ENCODE measurements at regions not wholly inside any gene's neighbourhood (a gene's known extent, or its start where the extent isn't known, plus 50 kb on each side); places are given as distances from the start of the nearest gene placed in this dataset.
"Not testable (repeated sequence)": the region's sequence is repeated elsewhere in the genome, so short reads cannot be mapped to it uniquely, and the experiment has no call there.

DNA sequence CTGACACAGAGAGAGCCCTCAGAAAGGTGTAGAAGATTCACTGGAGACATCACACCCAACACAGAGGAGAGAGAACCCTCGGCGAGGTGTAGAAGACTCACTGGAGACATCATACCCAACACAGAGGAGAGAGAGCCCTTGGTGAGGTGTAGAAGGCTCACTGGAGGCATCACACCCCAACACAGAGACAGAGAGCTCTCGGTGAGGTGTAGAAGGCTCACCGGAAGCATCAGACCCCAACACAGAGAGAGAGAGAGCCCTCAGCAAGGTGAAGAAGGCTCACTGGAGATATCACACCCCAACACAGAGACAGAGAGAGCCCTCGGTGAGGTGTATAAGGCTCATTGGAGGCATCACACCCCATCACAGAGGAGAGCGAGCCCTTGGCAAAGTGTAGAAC, 826.5 kb downstream of the UQCRFS1 start:
- no peak for DNase-seq (ENCODE audit: extremely low read depth in 1 of 11, low read depth in 9 of 11, low spot score in 4 of 11)

DNA sequence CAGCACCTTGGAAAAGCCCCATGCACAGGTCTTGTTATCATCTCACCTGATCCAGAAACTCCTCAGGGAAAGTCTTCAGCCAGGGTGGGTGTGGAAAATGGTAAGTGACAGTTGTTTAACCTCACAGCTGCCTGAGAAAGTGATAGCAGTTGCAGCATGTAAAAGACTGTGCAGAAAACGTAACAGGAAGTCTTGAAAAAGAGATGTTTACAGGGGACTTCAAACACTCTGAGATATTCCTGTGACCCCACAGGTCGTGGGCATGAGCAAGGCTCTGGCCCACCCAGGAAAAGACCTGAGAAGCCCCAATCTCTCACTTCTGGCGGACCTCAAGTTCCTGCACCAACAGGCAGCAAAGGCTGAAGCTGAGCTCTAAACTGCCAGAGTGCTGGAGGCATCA, 826.9 kb downstream of the UQCRFS1 start:
- no peak for DNase-seq (ENCODE audit: extremely low read depth in 1 of 11, low read depth in 9 of 11, low spot score in 4 of 11)

DNA sequence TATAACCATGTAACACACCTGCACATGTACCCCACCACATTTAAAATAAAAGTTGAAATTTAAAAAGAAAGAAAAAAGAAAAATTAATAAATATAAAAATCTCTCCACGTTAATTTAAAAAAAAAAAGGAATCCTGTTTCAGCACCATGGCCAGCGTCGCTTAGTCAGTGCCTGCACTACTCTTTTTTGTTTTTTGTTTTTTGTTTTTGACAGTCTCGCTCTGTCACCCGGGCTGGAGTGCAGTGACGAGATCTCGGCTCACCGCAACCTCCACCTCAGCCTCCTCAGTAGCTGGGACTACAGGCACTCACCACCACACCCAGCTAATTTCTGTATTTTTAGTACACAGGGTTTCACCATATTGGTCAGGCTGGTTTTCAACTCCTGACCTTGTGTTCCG, 835.9 kb downstream of the UQCRFS1 start:
- DNase-seq (ENCODE audit: extremely low read depth in 1 of 11, low read depth in 9 of 11, low spot score in 4 of 11), result no peak

DNA sequence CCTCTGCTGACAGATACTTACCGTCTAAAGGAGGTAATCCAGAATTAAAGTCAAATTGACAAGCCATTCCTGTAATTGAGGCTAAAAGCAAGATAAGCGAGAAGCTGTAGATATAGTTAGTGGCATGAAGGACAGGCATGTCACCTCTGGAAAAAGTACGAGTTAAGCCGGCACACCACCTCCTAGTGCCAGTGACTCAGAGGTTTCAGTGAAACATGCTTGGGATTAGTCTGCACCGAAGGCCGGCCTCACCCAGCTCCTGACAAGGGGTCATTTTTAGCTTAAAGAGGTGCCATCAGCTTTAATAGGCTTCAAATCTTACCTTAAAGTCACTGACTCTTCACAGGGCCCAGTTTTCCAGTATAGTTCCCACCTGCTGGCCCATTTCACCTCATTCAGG, 838.0 kb downstream of the UQCRFS1 start:
- no peak for DNase-seq (ENCODE audit: extremely low read depth in 1 of 11, low read depth in 9 of 11, low spot score in 4 of 11)

DNA sequence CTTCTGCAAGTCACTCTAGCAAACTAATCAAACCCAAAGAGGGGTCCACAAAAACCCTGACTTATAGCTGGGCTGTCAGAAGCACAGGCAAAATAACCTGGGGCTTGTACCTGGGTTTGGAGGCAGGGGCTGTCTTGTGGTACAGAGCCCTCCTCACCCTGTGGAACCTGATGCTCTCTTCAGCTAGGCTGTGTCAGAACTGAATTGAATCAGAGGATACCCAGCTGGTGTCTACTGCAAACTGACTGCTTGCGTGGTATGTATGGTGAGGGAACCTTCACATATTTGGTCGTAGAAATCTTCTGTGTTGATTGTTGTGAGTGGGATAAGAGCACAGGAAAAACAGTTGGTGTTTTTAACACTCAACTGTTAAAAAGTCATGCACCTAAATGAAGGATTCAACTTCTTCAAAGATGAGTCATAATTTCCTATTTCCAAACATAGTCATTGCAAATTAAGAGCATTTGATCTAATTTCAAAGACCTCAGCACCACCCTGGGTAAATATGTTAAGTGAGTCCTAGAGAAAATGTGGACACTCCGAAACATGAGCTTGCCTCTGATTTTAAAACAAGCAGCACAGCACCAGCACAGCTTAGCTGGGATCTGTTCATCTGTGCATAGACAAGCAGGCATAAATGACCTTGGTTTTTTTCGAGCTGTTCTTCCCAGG, 840.2 kb downstream of the UQCRFS1 start:
- no peak for DNase-seq (ENCODE audit: extremely low read depth in 1 of 11, low read depth in 9 of 11, low spot score in 4 of 11)

DNA sequence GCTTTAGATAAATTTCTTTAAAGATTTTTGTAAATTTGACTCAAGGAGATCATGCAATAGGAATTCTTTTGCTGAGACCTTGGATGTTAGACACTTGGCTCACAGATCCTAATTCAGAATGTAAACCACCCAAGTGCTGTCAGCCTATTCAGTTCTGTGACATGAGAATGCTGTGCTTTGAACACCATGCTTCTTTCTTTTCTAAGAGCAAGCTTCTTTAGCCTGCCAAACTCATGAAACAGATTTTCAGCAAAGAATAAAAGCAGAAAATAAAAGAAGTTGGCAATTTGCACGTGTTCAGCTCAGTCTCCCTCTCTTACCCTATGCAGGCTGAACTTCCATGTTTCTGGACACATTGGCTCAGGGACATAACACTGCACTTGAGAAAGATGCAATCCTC, 845.8 kb downstream of the UQCRFS1 start:
- no peak for DNase-seq (ENCODE audit: extremely low read depth in 1 of 11, low read depth in 9 of 11, low spot score in 4 of 11)

DNA sequence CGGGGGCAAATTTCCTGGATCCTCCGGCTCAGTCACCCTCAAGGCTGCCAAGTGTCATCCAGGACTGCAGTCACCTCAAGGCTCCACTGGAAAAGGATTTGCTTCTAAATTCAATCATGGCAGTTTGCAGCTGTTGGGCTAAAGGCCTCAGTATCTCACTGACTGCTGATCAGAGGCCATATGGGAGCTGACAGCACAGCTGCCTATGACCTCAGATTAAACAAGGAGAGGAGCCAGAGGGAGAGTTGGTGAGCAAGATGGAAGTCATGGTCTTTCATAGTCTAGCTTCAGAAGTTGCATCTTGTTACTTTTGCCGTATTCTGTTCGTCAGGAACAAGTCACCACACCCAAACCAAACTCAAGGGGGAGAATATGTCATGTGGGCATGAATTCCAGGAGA, 849.7 kb downstream of the UQCRFS1 start:
- no peak for DNase-seq (ENCODE audit: extremely low read depth in 1 of 11, low read depth in 9 of 11, low spot score in 4 of 11)

DNA sequence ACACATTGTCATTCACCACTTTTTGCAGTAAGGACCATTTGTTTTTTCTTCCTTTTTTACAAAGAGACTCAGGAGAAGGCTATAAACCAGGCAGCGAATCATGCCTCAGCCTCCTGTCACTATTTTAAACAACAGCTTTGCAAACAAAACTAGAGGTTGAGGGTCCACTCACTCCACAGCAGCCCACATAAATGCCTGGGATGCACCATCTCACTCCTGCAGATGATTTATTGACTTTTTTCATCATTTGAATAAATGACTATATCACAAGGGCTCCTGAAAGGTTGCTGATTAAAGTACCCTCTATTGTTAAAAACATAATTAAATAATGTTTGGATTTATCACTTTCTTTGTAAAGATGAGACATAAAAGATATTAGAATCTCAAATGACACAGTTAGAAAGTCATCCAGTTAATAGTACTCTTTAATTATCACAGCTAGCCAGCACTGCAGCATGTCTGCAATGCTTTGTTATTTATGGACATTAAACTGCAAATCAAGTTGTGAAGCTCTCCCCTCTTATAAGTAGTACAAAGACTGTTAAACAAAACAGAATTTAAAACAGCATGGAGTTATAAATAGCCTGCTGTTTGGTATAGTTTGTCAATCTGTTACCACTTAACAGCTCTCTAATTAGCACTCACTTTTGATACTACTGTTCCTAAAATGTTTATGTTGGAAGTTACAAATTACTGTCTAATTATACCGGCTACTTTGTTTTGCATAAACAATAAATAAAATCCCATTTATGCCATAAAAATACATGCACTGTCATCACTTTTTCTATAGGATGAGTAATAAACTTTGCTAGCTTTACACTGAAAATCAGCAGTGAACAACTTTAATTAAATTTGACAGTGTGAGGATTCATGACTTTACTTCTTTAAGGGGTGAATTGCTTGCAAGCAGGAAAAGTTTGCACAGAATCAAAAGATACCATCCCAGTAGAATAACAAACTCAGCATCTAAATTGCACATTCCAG, 853.2 kb downstream of the UQCRFS1 start:
- DNase-seq (ENCODE audit: extremely low read depth in 1 of 11, low read depth in 9 of 11, low spot score in 4 of 11), result peak in 2 of 11 donors; percentile 5 to 8

DNA sequence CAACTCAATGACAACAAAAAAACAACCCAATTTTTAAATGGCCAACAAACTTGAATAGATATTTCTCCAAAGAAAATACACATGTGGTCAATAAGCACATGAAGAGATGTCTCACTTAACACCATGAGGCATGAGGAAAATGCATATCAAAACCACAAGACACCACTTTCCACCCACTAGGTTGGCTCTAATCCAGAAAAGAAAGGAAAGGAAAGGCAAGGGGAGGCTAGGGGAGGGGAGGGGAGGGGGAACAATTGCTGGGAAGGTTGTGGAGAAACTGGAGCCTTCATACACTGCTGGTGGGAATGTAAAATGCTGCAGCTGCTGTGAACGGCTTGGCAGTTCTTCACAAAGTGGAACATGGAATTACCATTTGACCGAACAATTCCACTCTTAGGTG, 854.3 kb downstream of the UQCRFS1 start:
- DNase-seq (ENCODE audit: extremely low read depth in 1 of 11, low read depth in 9 of 11, low spot score in 4 of 11), result no peak

DNA sequence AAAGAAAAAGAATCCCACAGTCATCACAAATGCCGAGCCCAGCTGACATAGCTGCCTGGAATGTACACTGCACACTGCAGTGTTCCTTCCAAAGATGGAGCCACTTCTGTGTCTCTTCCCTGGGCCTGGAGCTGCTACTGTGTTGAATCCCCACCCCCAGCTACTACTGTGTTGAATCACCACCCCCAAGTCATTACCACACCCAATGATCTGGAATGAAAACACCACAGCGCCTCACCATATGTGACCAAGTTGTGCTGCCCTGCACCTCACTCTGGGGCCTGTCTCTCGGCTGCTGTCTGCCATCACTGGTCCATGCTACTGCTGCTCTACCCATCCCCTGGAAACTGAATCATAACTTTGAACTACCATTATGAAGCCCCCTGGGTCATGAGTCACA, 861.2 kb downstream of the UQCRFS1 start:
- DNase-seq (ENCODE audit: extremely low read depth in 1 of 11, low read depth in 9 of 11, low spot score in 4 of 11), result no peak

DNA sequence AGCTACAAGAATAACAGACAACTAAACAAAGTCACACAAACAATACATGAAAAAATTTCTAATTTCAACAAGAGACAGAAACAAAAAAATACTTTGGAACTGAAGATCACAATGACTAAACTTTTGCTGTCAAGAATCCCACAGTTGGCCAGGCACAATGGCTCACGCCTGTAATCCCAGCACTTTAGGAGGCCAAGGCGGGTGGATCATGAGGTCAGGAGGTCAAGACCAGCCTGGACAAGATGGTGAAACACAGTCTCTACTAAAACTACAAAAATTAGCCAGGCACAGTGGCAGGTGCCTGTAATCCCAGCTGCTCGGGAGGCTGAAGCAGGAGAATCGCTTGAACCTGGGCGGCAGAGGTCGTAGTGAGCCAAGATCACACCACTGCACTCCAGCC, 861.6 kb downstream of the UQCRFS1 start:
- DNase-seq (ENCODE audit: extremely low read depth in 1 of 11, low read depth in 9 of 11, low spot score in 4 of 11), result not testable (repeated sequence)

DNA sequence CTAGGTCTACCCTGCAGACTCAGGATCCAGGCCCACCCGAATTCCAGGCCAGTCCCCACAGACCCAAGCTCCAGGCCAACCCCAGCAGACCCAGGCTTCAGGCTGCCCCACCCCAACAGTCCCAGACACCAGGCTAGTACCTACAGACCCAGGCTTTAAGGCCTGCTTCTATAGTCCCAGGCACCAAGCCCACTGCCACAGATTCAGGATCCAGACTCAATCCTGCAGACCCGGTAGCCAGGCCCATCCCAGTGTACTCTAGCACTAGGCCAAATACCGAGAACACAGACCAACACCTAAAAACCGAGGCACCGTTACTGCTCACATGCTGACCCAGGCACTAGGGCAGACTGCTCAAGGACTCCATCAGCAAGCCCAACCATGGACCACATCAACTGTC, 862.3 kb downstream of the UQCRFS1 start:
- DNase-seq (ENCODE audit: extremely low read depth in 1 of 11, low read depth in 9 of 11, low spot score in 4 of 11), result no peak

DNA sequence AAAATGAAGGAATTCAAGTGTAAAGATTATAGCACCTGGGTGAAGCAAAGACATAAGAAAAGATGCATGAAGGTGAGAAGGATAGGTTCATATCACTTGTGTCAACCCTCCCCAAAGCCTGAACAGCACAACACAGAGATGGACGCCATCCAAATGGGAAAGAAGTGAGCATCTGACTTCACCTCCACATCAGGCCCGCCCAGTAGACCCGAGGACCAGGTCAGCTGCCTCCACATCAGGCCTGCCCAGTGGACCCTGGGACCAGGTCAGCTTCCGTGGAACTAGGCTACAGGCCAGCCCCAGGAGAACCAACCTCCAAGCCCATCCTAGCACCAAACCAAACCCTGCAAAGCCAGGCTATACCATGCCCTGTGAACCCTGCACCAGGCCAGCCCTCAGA, 862.9 kb downstream of the UQCRFS1 start:
- DNase-seq (ENCODE audit: extremely low read depth in 1 of 11, low read depth in 9 of 11, low spot score in 4 of 11), result no peak

DNA sequence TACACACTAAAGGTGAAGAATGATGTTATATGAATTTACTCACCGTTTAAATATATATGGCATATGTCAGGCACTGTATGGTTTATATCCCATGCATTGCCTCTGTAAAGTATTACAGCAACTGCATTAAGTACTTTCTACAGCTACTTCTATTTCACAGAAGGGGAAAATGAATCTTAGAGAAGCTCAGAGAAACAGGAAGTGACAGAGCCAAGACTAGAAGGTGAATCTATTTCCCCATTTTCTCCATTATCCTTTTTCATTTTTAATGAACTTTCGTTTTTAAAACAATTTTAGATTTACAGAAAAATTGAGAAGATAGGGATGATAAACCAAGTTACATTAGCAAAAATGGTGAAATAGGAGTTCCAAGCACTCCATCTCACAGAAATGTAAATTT, 863.3 kb downstream of the UQCRFS1 start:
- DNase-seq (ENCODE audit: extremely low read depth in 1 of 11, low read depth in 9 of 11, low spot score in 4 of 11), result no peak

DNA sequence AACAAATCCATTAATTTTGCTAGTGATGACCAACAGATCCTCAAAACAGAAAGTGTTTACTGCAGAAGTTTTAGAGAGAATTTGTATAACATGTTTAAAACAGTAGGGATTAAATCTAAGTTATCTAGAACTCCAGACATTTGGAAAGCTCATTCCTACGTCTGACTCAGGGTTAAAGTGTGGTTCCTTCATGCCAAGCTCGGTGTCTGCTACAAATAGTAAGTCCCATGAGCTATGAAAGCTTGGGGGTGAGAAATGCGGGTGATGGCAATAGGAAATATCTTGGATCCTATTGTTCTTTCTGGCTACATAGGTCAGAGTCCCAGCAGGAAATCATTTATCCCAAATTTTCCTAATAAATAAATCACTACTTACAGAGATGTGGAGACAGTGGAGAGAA, 867.1 kb downstream of the UQCRFS1 start:
- DNase-seq (ENCODE audit: extremely low read depth in 1 of 11, low read depth in 9 of 11, low spot score in 4 of 11), result no peak

DNA sequence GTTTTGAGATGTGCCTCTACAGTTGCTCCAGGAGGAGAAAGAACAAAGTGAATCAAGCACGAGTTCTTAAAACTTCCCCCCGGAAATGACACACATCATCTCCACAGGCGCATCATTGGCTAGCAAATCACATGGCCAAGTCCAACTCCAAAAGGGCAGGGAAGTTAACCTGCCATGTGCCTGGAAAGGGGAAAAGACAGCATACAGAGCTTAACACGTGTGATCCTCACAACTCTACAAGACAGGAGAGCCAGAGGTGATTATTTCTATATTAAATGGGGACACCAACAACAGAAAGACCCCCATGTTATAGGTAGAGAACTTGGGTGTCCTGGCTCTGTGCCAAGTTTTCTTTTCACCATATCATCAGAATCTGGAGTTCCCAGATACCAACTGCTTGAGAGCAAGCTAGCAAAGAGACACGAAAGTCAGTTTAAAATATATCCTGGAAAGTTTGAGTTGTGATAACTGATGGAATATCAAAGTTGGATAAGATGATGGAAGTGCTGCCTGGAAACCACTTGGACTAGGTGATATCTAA, 871.1 kb downstream of the UQCRFS1 start:
- DNase-seq (ENCODE audit: extremely low read depth in 1 of 11, low read depth in 9 of 11, low spot score in 4 of 11), result no peak

DNA sequence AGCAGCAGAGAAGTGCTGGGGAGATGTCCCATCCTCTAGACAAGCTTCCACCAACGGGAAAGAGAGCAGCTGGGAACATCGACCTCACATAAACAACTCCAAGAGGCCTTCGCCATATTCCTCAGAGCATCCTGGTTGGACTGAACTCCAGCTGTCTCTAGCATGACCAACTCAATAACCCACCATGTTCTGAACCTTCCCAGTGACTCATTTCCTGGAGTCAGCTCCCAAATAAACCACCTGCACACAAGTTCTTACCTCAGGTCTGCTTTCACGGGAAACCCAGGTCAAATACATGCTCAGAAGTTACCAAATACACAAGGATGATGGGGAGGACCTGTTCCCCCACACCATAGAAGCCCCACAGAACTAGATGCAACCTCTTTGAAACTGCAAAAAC, 878.5 kb downstream of the UQCRFS1 start:
- no peak for DNase-seq (ENCODE audit: extremely low read depth in 1 of 11, low read depth in 9 of 11, low spot score in 4 of 11)

DNA sequence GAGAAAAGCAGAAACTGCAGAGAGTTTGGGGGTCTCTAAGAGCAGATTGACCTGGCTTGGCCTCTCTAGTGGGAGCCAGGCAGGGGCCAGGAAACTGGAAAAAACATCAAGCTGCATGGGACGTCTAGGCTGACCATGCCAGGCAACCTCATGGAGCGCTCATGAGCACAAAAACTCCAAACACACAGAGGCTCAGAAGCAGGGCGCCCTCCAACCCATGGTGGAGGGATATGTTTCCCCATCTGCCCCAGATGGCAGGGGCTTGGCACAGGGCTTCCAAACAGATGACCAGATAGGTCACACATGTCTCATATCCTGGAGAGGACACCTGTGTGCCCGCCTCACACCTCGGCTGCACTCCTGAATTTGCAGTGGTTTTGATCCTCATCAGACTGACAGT, 879.0 kb downstream of the UQCRFS1 start:
- no peak for DNase-seq (ENCODE audit: extremely low read depth in 1 of 11, low read depth in 9 of 11, low spot score in 4 of 11)

DNA sequence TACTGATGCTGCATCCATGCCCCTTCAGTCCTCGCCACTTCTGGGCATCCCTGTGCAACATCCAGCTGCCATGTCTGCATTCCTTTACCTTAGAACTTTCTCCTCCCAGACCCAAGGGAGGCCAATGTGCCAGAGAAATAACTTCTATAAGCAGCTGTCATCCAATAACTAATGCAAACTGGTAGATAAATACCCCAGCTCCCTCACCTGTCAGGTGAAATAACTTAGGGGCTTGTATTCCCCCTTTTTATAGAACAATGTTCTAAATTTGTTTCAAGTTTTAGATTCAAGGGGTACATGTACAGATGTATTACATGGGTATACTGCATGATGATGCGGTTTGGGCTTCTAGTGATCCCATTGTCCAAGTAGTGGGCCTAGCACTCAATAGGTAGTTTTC, 880.1 kb downstream of the UQCRFS1 start:
- no peak for DNase-seq (ENCODE audit: extremely low read depth in 1 of 11, low read depth in 9 of 11, low spot score in 4 of 11)

DNA sequence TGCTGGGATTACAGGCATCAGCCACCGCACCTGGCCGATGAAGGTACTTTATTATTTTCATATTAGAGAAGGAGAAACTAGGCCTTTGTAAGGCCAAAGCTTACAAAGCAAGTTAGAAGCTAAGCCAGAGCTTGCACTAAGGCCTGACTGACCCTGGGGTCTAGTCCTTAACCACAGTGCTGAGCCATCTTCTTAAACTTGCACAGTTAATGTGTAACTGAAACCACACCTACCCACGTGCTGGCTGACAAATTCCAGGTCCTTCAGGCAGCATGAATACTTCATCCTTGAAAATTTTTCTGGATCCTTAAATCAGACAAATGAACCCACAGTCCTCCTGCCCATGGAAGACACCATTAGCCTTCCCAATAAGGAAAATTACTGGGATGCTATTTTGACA, 880.6 kb downstream of the UQCRFS1 start:
- no peak for DNase-seq (ENCODE audit: extremely low read depth in 1 of 11, low read depth in 9 of 11, low spot score in 4 of 11)
